ENCODE measurements at regions not wholly inside any gene's neighbourhood (a gene's known extent, or its start where the extent isn't known, plus 50 kb on each side); places are given as distances from the start of the nearest gene placed in this dataset.

GRCh38 chr2:172336681-172337080 lies 90.7 kb upstream of the ITGA6 start:
- TF ChIP-seq CTCF (IDR thresholded peaks at IDR 0.05) (no peak), POLR2AphosphoS5 (IDR thresholded peaks at IDR 0.05; ENCODE audit: low read depth, low read length) (no peak), CHD2 (IDR thresholded peaks at IDR 0.05; ENCODE audit: low read length, partially characterized antibody) (no peak), EZH2phosphoT487 (IDR thresholded peaks at IDR 0.05; ENCODE audit: borderline replicate concordance, low read depth) (no peak), SIN3A (IDR thresholded peaks at IDR 0.05; ENCODE audit: borderline replicate concordance, low read depth, low read length) (no peak), ELF1 (IDR thresholded peaks at IDR 0.05) (no peak), MEF2A (IDR thresholded peaks at IDR 0.05; ENCODE audit: borderline replicate concordance, low read depth) (no peak), GABPA (IDR thresholded peaks at IDR 0.05; ENCODE audit: low read depth) (no peak), MXI1 (IDR thresholded peaks at IDR 0.05; ENCODE audit: low read depth, low read length) (no peak), SMC3 (IDR thresholded peaks at IDR 0.05; ENCODE audit: low read depth, low read length) (no peak)
